OCI-LY3 (cell line): ENCODE measurements at regions not wholly inside any gene's neighbourhood (a gene's known extent, or its start where the extent isn't known, plus 50 kb on each side); places are given as distances from the start of the nearest gene placed in this dataset.
"Not testable (repeated sequence)": the region's sequence is repeated elsewhere in the genome, so short reads cannot be mapped to it uniquely, and the experiment has no call there.

Experiments used
- CTCF ChIP-seq: fragments of 200-600, 300-600 bp; sonication (generic); IDR thresholded peaks from 2 replicates; pipeline ENCODE4 v1.5.1; 2014; ENCODE audit warnings: antibody characterized with exemption, low read length, low read depth
- EZH2phosphoT487 ChIP-seq: fragments of 200-600 bp; shearing (Covaris generic); IDR thresholded peaks from 2 replicates; pipeline ENCODE4 v1.6.1; 2018; ENCODE audit warnings: antibody characterized with exemption, mixed run types, low read depth

- TF ChIP-seq CTCF, EZH2phosphoT487: not testable (repeated sequence)
Measured at GRCh38 chr14:106004937-106005795, 478.8 kb downstream of the TMEM121 start.
